ENCODE measurements at regions not wholly inside any gene's neighbourhood (a gene's known extent, or its start where the extent isn't known, plus 50 kb on each side); places are given as distances from the start of the nearest gene placed in this dataset.

- peak; percentile 50 for DNase-seq (ENCODE audit: low read depth)
- no peaks in the 10 kb centered on the region for H3K27me3 ChIP-seq (ENCODE audit: control insufficient read depth, insufficient read depth, low read length)
- TF ChIP-seq CTCF (IDR thresholded peaks at IDR 0.05; ENCODE audit: insufficient read depth, low read length, severe bottlenecking): no peak
- FAIRE-seq: no peak
- H3K36me3 ChIP-seq (ENCODE audit: control insufficient read depth, insufficient read depth, low read length): no peaks in the 10 kb centered on the region
- no peak overlapping the region for H3K4me3 ChIP-seq (ENCODE audit: low read depth, low read length)
Observed at GRCh38 chrX:139052461-139052860, 340.9 kb upstream of the FGF13 start.

- no peak for DNase-seq (ENCODE audit: low read depth)
- H3K27me3 ChIP-seq (ENCODE audit: control insufficient read depth, insufficient read depth, low read length): no peaks in the 10 kb centered on the region
- no peak overlapping the region for H3K4me3 ChIP-seq (ENCODE audit: low read depth, low read length)
- TF ChIP-seq CTCF (IDR thresholded peaks at IDR 0.05; ENCODE audit: insufficient read depth, low read length, severe bottlenecking): no peak
- no peaks in the 10 kb centered on the region for H3K36me3 ChIP-seq (ENCODE audit: control insufficient read depth, insufficient read depth, low read length)
- FAIRE-seq: no peak
Observed at GRCh38 chrX:139049465-139049864, 337.9 kb upstream of the FGF13 start.

DNA sequence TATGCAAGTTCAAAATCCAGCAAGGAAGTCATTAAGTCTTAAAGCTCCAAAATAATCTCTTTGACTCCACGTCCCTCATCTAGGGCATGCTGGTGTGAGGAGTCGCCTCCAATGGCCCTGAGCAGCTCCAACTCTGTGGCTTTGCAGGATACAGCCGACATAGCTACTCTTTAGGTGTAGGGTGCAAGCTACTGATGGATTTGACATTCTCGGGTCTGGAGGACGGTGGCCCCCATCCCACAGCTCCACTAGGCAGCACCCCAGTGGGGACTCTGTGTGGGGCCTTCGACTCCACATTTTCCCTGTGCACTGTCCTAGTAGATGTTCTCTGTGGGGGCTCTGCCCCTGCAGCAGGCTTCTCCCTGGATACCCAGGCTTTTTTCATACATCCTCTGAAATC, 333.2 kb upstream of the FGF13 start:
- FAIRE-seq (no peak), DNase-seq (ENCODE audit: low read depth) (no peak)
- H3K36me3 ChIP-seq (ENCODE audit: control insufficient read depth, insufficient read depth, low read length): no peaks in the 10 kb centered on the region

GRCh38 chrX:139039041-139039440, 327.5 kb upstream of the FGF13 start:
- FAIRE-seq: no peak
- TF ChIP-seq CTCF (IDR thresholded peaks at IDR 0.05; ENCODE audit: insufficient read depth, low read length, severe bottlenecking): no peak
- DNase-seq (ENCODE audit: low read depth): no peak
- no peaks in the 10 kb centered on the region for H3K36me3 ChIP-seq (ENCODE audit: control insufficient read depth, insufficient read depth, low read length)
- H3K4me3 ChIP-seq (ENCODE audit: low read depth, low read length): no peak overlapping the region
- H3K27me3 ChIP-seq (ENCODE audit: control insufficient read depth, insufficient read depth, low read length): no peaks in the 10 kb centered on the region

More for the DNA sequence above, 333.2 kb upstream of the FGF13 start:
- Histone ChIP-seq H3K4me3 (ENCODE audit: low read depth, low read length) (no peak overlapping the region), H3K27me3 (ENCODE audit: control insufficient read depth, insufficient read depth, low read length) (no peaks in the 10 kb centered on the region)
- no peak for TF ChIP-seq CTCF (IDR thresholded peaks at IDR 0.05; ENCODE audit: insufficient read depth, low read length, severe bottlenecking)

DNA sequence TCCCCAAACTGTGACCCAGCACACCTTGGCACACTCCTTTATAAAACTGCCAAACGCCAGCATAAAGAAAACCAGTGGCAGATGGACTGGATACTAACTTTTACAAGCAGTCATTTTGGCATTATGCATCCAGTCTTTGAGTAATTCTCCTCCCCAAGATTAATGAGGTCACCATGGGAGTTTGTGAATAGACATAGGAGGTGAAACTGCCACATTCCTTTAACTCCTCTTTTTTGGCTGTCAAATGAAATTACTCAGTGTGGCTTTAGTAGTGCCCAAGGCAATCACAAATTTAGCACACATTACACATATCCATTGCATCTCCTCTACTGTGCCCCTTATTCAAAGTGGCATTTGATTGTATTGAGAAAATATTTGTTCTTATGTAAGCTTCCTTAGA, 315.3 kb upstream of the FGF13 start:
- H3K36me3 ChIP-seq (ENCODE audit: control insufficient read depth, insufficient read depth, low read length): no peaks in the 10 kb centered on the region
- no peak overlapping the region for H3K4me3 ChIP-seq (ENCODE audit: low read depth, low read length)
- no peaks in the 10 kb centered on the region for H3K27me3 ChIP-seq (ENCODE audit: control insufficient read depth, insufficient read depth, low read length)
- FAIRE-seq: no peak
- TF ChIP-seq CTCF (IDR thresholded peaks at IDR 0.05; ENCODE audit: insufficient read depth, low read length, severe bottlenecking): no peak
- DNase-seq (ENCODE audit: low read depth): peak; percentile 29

GRCh38 chrX:139026406-139026805, 314.9 kb upstream of the FGF13 start:
- Histone ChIP-seq H3K27me3 (ENCODE audit: control insufficient read depth, insufficient read depth, low read length) (no peaks in the 10 kb centered on the region), H3K4me3 (ENCODE audit: low read depth, low read length) (no peak overlapping the region), H3K36me3 (ENCODE audit: control insufficient read depth, insufficient read depth, low read length) (no peaks in the 10 kb centered on the region)
- DNase-seq (ENCODE audit: low read depth) (no peak), FAIRE-seq (peak; percentile 36)
- no peak for TF ChIP-seq CTCF (IDR thresholded peaks at IDR 0.05; ENCODE audit: insufficient read depth, low read length, severe bottlenecking)

Data from bronchial epithelial cell (primary cell).